Breast epithelium (tissue), 3 donors: ENCODE measurements at regions not wholly inside any gene's neighbourhood (a gene's known extent, or its start where the extent isn't known, plus 50 kb on each side); places are given as distances from the start of the nearest gene placed in this dataset.

Source experiments
- CTCF ChIP-seq, 3 donors: fragments of 450-650 bp; IDR thresholded peaks; one replicate each; pipeline ENCODE4 v1.5.1; 2016 to 2017; ENCODE audit warnings: antibody characterized with exemption in 3 of 3, mild to moderate bottlenecking in 3 of 3, moderate library complexity in 3 of 3
- POLR2A ChIP-seq: fragments of 450-650 bp; IDR thresholded peaks from one replicate; pipeline ENCODE4 v1.6.1; 2016; ENCODE audit warnings: antibody characterized with exemption, mild to moderate bottlenecking, moderate library complexity
- POLR2AphosphoS5 ChIP-seq, 3 donors: sonication (generic); formaldehyde crosslinking; IDR thresholded peaks; one replicate each; pipeline ENCODE4 v1.6.1; 2017; ENCODE audit warnings: antibody characterized with exemption in 3 of 3

- TF ChIP-seq CTCF (IDR thresholded peaks at IDR 0.05) (no peak), POLR2A (no peak), POLR2AphosphoS5 (IDR thresholded peaks at IDR 0.05) (no peak)
These were observed 297.6 kb downstream of the BRINP1 start for GRCh38 chr9:119071636-119072035.
